ENCODE measurements at regions not wholly inside any gene's neighbourhood (a gene's known extent, or its start where the extent isn't known, plus 50 kb on each side); places are given as distances from the start of the nearest gene placed in this dataset.

- TF ChIP-seq TCF12 (IDR thresholded peaks at IDR 0.05; ENCODE audit: low read depth) = no peak
- TF ChIP-seq CEBPB (IDR thresholded peaks at IDR 0.05) = no peak
- TF ChIP-seq ZBTB7A (IDR thresholded peaks at IDR 0.05; ENCODE audit: low read depth) = no peak
- no peak for TF ChIP-seq REST (IDR thresholded peaks at IDR 0.05; ENCODE audit: low read depth)
- no peak for TF ChIP-seq USF1 (IDR thresholded peaks at IDR 0.05)
- no peak for TF ChIP-seq EGR1 (IDR thresholded peaks at IDR 0.05)
- no peak for TF ChIP-seq EP300 (IDR thresholded peaks at IDR 0.05; ENCODE audit: borderline replicate concordance)
- TF ChIP-seq TEAD4 (IDR thresholded peaks at IDR 0.05) = no peak
- no peak for TF ChIP-seq YY1 (IDR thresholded peaks at IDR 0.05; ENCODE audit: low read depth)
- no peak for TF ChIP-seq FOXM1 (IDR thresholded peaks at IDR 0.05; ENCODE audit: borderline replicate concordance, low read depth)
- TF ChIP-seq CREB1 (IDR thresholded peaks at IDR 0.05; ENCODE audit: low read depth) = no peak
- no peak for TF ChIP-seq TAF1 (IDR thresholded peaks at IDR 0.05; ENCODE audit: low read depth)
- TF ChIP-seq RAD21 (IDR thresholded peaks at IDR 0.05; ENCODE audit: low read depth) = no peak
- TF ChIP-seq NFIC (IDR thresholded peaks at IDR 0.05) = no peak
- no peak for TF ChIP-seq MAX (IDR thresholded peaks at IDR 0.05)
These were observed 721.2 kb downstream of the XPNPEP1 start for GRCh38 chr10:109202111-109202510.

- no peak for TF ChIP-seq YY1 (IDR thresholded peaks at IDR 0.05; ENCODE audit: low read depth)
- TF ChIP-seq EP300 (IDR thresholded peaks at IDR 0.05; ENCODE audit: borderline replicate concordance) = no peak
- no peak for TF ChIP-seq USF1 (IDR thresholded peaks at IDR 0.05)
- no peak for TF ChIP-seq NFIC (IDR thresholded peaks at IDR 0.05)
- no peak for TF ChIP-seq RAD21 (IDR thresholded peaks at IDR 0.05; ENCODE audit: low read depth)
- TF ChIP-seq EGR1 (IDR thresholded peaks at IDR 0.05) = no peak
- no peak for TF ChIP-seq TCF12 (IDR thresholded peaks at IDR 0.05; ENCODE audit: low read depth)
- no peak for TF ChIP-seq TAF1 (IDR thresholded peaks at IDR 0.05; ENCODE audit: low read depth)
- TF ChIP-seq ZBTB7A (IDR thresholded peaks at IDR 0.05; ENCODE audit: low read depth) = no peak
- no peak for TF ChIP-seq TEAD4 (IDR thresholded peaks at IDR 0.05)
- no peak for TF ChIP-seq FOXM1 (IDR thresholded peaks at IDR 0.05; ENCODE audit: borderline replicate concordance, low read depth)
- TF ChIP-seq CREB1 (IDR thresholded peaks at IDR 0.05; ENCODE audit: low read depth) = no peak
- no peak for TF ChIP-seq REST (IDR thresholded peaks at IDR 0.05; ENCODE audit: low read depth)
- TF ChIP-seq MAX (IDR thresholded peaks at IDR 0.05) = no peak
- no peak for TF ChIP-seq CEBPB (IDR thresholded peaks at IDR 0.05)
These were observed 722.7 kb downstream of the XPNPEP1 start for GRCh38 chr10:109200646-109201045.

- TF ChIP-seq FOXM1 (IDR thresholded peaks at IDR 0.05; ENCODE audit: borderline replicate concordance, low read depth) = no peak
- TF ChIP-seq YY1 (IDR thresholded peaks at IDR 0.05; ENCODE audit: low read depth) = no peak
- TF ChIP-seq TEAD4 (IDR thresholded peaks at IDR 0.05) = no peak
- TF ChIP-seq ZBTB7A (IDR thresholded peaks at IDR 0.05; ENCODE audit: low read depth) = no peak
- TF ChIP-seq EGR1 (IDR thresholded peaks at IDR 0.05) = no peak
- TF ChIP-seq TAF1 (IDR thresholded peaks at IDR 0.05; ENCODE audit: low read depth) = no peak
- TF ChIP-seq NFIC (IDR thresholded peaks at IDR 0.05) = no peak
- TF ChIP-seq REST (IDR thresholded peaks at IDR 0.05; ENCODE audit: low read depth) = no peak
- TF ChIP-seq EP300 (IDR thresholded peaks at IDR 0.05; ENCODE audit: borderline replicate concordance) = no peak
- TF ChIP-seq CEBPB (IDR thresholded peaks at IDR 0.05) = no peak
- TF ChIP-seq MAX (IDR thresholded peaks at IDR 0.05) = no peak
- no peak for TF ChIP-seq TCF12 (IDR thresholded peaks at IDR 0.05; ENCODE audit: low read depth)
- no peak for TF ChIP-seq RAD21 (IDR thresholded peaks at IDR 0.05; ENCODE audit: low read depth)
- no peak for TF ChIP-seq CREB1 (IDR thresholded peaks at IDR 0.05; ENCODE audit: low read depth)
- TF ChIP-seq USF1 (IDR thresholded peaks at IDR 0.05) = no peak
These were observed 731.5 kb downstream of the XPNPEP1 start for GRCh38 chr10:109191823-109192222.

Measured in Ishikawa (cell line).